Renal cortical epithelial cell (primary cell): ENCODE measurements at regions not wholly inside any gene's neighbourhood (a gene's known extent, or its start where the extent isn't known, plus 50 kb on each side); places are given as distances from the start of the nearest gene placed in this dataset.
"Not testable (repeated sequence)": the region's sequence is repeated elsewhere in the genome, so short reads cannot be mapped to it uniquely, and the experiment has no call there.

Experiments used
- DNase-seq: peaks from one replicate; pipeline ENCODE4 v3.0.0-alpha.2; 2011; ENCODE audit warnings: low read depth

DNA sequence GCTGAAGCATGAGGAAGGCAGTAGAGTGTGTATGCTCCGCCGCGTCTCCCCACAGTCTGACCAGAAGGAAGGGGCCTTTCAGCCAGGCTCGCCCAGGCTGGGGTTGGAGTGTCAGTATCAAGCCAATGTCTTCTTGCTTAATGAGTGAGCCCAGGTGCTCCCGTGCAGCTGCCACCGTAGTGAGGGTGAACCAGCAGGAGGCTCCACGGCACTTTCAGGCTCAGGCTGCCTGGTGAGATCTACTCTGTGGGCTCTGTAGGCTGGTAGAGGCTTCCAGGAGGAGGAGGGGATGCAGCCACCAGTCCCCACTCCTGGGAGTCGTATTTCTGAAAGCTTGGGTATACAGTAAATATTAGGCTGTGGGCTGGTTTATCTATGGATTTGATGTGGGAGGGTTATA, 98.1 kb upstream of the ADCY2 start:
- DNase-seq: not testable (repeated sequence)

DNA sequence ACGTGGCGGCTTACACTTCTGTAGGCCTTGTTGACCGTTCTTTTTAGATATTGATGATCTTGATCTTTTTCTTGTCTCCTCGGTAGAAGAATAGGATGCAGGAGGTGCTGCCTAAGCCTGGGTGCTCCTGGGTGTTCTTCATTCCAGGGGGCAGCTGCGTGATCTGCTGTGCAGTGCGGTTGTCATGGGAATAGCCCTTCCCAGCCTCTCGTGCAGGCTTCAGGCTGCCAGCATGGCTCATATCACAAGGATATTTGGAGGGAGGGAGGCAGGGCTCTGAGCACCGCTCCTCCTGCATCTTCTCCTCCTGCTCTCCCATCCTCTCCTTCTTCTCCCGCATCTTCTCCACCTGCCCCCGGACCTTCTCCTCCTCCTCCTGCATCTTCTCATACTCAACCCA, 96.2 kb upstream of the ADCY2 start:
- not testable (repeated sequence) for DNase-seq

DNA sequence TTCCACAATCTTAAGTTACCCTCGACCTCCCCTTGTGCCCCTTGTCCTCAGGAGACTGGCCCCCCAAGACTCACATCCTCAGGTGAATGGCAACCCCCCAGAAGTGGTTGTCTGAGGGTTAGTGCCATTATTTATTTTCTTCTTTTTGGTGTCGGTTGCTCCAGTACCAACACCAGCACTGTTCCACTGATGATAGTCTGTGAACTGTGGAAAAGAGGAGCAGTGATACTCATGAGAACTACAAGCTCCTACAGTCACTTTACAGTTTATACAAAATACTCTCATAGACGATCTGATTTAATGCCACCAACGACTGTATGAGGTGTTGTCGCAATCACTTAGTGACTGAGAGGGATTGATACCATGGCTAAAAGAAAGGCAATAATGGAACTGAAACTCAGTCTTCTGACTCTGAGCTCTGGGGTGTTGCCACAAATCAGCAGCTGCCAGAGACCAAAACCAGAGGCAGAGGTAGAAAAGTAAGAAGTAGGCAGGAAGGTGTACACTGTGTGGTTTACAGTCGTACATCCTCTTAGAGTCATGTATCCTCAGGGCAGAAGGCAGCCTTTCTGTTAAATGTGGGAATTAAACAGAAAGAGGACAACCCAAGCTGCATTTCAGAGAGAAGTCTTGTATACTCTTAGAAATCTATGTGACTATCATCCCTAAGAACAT, 90.8 kb upstream of the ADCY2 start:
- not testable (repeated sequence) for DNase-seq

DNA sequence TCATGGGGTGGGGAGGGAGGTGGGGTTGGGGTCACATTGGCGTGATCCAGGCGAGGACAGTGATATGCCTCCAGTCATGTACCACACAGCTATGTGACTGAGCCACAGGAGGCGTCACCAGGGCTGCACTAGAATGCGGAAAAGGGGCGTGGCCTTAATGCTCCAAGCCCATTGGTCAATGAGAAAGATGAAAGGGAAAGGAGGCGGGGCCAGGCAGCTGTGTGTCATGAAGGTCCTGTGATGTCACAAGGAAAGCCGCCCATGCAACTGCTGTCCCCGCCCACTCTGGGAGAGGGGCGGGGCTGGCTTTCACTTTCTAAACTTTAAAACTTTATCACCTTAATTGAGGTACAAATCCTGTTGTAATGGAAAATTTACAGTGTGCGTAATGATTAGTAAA, 89.4 kb upstream of the ADCY2 start:
- not testable (repeated sequence) for DNase-seq

DNA sequence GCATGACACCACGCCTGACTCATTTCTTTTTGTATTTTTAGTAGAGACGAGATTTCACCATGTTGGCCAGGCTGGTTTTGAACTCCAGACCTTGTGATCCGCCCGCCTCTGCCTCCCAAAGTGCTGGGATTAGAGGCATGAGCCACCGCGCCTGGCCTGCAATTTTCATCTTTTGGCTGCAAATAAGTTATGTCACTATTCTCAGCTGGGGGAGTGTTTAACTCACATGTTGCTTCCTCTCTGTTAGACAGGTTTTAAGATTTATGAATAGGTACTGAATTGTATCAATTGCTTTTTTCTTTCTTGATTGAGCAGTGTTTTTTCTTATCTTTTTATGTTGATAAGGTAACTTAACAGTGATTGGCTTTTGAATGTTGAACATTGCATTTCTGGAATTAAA, 88.2 kb upstream of the ADCY2 start:
- not testable (repeated sequence) for DNase-seq

DNA sequence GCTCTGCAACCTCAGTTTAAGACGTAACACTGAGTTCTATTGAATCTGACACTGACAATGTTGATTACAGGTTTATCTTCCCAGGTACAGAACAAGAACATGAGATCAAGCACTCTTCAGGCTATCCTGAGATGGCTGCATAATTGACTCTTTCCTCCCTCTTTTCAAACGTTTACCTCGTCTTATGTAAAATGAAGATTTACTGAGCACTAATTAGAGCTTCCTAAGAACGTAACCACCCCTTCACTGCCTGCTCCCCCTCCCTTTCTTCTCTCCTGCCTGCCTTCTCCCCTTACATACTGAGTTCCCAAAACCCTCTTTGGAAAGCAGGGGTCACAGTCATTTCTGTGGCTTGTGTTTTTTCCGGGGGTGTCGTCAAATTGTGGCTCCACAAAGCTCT, 86.2 kb upstream of the ADCY2 start:
- not testable (repeated sequence) for DNase-seq

DNA sequence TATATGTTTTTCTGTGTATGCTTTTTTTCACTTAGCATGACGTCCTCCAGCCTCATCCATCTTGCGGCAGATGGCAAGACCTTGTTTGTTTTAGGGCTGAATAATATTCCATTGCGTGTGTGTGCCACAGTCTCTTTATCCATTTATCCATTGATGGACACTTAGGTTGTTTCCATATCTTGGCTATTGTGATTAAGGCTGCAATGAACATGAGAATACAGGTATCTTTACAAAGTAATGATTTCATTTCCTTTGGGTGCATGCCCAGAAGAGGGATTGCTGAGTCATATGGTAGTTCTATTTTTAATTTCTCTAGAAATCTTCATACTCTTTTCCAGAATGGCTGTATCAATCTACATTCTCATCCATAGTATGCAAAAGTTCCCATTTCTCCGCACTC, 85.3 kb upstream of the ADCY2 start:
- not testable (repeated sequence) for DNase-seq

DNA sequence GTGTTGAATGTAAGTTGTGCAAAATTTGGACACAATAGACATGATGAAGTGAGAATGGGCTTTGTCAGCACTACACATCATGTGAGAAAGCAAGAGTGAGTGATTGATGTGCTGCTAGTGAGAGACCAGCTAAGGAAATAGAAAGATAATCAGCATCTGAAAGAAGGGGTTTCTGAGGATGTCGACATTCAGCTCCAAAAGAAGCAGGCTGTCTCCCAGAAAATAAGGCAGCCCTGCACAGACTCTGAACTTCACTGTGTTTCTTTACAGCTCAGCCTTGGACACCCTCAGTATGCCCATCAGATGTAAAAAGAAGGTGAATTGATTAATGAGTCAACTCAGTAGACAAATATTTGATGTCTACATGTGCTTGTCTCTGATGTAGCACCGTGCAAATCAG, 80.8 kb upstream of the ADCY2 start:
- DNase-seq: no peak

DNA sequence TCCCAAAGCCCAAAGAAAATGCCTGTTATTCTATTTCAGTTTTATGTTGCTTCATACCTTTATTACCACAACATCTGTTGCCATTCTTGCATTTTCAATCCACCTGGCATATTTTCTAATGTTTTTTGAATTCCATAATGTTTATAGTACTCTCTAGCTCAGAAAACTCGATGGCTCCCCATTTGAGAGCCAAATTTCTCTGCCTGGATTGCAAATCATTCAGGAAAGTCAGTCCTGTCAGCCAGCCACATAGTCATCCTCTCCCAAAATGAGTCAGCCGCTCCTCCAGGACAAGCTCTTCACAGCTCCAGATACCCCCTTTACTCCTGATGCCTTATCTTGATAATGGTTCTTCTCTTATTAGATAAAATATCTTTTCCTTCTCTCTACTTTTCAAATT, 78.2 kb upstream of the ADCY2 start:
- DNase-seq: no peak

DNA sequence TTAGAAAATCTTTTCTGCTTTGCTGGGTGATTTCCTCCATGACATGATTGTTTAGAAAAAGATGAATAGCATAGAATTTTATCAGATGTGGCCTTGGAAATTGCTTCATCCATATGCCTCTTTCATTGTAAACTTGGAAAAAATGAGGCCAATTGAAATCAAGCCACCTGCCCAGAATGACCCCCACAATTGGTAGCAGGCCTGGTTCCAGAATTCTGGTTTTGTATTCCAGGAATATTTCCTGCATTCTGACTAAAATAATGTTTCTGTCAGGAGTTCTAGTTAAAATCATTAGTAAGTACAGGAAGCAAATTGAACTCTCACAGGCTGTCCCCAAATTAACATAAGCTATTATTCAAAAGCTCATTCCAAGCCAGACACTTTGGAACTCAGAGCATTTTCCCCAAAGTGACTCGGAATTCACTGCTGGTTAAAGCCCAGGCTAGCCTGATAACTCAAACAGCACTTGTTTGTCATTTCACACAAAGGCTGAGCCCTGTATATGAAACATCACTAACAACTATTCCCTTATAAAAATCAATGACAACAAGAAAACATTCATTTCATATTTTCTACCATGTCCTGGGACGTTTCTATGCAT, 75.1 kb upstream of the ADCY2 start:
- no peak for DNase-seq

DNA sequence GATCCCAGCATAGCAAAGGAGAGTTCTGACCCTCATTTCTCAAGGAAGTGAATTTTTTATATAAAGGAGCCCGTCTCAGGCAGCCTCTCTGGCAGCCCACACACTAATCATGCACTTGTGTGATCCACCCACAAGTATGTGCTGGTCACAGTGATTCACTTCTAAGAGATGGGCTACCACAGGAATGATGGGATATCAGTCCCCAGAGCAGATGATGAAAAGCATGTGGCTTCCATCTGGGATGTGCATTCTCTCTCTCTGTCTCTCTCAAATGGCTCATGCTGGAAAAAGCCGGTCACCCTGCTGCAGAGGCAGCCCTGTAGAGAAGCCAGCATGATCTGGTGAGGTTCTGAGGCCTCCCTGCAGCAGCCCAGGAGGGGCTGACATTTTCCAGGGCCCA, 74.2 kb upstream of the ADCY2 start:
- peak; percentile 28 for DNase-seq

DNA sequence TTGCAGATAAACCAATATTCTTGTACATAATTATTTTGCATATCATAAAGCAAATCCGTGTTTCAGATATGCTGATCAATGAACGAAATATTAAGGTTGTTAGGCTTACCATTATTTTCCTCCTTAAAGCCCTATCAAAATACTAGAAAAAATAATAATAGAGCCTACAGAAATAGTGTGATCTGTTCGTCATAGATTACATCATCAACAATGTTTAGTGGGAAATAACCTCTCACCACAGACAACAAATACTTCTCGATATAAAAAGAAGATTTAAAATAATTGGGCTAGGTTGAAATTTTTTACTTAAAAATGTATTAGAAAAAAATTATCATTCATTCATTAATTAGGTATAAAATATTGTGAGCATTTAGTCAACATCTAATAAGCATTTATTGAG, 71.0 kb upstream of the ADCY2 start:
- DNase-seq: no peak

DNA sequence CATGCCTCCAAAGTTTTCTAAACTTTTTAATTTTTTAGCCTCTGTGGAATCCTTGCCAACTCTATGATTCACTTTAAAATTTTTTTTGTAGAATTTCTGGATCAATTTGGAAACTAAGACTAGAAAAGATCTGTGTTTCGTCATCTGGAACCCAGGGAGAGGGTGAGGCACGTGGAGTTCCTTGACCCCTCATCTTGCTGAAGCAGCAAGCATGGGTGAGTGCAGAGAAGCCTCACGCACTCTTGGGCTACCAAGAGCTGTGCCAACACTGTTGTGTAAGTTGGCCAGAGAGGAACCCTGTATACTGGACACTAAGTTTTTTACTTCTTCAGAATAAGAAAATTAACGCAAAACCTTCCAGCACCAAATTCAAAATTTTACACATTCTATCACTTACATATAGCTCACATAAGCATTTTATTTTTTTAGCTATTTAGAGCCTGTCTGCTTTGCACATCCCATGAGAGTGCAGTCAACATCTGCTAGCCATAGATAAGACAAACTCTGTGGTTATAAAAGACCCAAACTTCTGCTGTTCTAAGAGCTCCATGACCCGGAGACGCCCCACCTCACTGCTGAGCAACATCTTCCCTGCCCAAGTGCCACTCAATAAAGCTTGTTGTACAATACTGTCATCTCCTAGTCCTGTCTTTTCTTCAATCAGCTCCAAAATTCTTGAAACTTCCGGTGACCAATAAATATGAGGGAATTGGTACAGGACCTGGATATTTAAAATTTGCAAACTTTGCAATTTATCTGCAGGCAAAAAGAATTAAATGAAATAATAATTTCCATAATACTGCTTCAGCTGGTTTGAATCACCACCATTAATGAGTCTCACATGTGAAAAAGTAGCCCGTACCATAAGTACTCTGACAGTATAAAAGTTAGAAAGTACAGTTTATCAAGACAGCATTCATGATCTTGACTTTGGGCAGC, 69.7 kb upstream of the ADCY2 start:
- no peak for DNase-seq

DNA sequence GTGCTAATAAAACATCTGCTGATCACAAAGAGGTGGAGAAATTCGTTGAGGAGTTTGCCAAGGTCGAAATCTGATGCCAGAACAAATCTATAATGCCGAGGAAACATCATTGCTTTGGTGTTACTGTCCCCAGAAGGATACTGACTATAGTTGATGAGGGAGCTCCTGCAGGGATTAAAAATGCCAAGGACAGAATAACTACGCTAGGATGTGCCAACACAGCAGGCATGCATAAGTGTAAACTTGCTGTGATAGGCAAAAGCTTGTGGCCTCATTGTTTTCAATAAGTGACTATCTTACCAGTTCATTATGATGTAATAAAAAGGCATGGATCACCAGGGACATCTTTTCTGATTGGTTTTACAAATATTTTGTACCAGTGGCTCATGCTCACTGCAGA, 66.8 kb upstream of the ADCY2 start:
- DNase-seq: no peak

DNA sequence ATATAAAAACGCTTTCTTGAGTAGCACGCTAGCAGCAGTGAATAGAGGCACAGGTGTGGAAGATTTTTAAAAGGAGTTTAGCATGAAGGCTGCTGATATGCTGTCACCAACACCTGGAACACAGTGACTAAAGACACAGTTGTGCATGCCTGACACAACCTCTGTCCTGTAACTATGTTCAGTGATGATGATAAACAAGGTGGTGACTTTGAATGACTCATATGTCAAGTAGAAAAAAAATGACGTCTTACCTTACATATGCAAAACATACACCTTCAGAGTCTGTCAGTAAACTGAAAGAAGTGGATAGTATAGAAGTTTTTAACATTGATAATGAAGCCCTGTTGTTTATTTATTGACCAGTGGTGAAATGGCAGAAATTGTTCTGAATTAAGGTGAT, 66.2 kb upstream of the ADCY2 start:
- DNase-seq: no peak

DNA sequence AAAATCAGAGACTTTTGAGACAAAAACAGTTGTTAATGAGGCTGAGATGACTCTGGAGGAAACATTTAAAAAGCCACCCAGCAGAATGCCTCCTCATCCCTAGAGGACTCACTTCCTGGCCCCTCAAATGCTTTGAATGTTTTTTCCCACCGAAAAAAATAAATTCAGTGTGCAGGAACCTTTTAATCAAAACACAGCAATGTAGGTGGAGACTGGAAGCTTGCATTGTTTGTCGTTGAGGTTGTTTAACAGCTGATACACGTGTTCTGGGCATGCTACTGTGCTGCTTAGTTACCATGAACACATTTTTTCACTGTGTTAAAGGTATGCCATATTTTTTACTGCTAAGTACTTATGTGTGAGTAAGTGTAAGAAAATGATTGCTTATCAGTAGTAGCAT, 65.7 kb upstream of the ADCY2 start:
- DNase-seq: no peak

DNA sequence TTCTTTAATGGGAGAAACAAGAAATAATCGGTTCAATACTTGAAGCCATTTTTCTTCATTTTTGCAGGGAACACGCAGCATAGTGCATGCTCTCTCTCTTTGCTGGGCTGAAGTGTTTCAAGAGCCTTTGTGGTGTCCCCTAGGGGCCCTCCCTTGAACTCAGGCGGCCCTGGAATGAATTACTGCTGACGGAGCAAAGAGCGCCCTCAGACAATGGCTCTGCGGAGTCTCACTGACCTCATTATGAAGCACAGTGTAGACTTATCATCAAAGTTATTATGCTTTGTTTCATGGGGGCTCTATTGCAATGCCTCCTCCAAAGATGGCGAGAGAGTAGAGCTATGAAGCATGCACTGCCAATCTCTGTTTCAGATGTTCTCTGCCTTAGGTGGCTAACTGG, 64.8 kb upstream of the ADCY2 start:
- DNase-seq: no peak
